Endothelial cell (in vitro differentiated cells): ENCODE measurements at regions not wholly inside any gene's neighbourhood (a gene's known extent, or its start where the extent isn't known, plus 50 kb on each side); places are given as distances from the start of the nearest gene placed in this dataset.
"Not testable (repeated sequence)": the region's sequence is repeated elsewhere in the genome, so short reads cannot be mapped to it uniquely, and the experiment has no call there.

Source experiments
- DNase-seq: peaks from one replicate; pipeline ENCODE4 v3.0.0; 2021; ENCODE audit warnings: low spot score
- H3K27ac Mint-ChIP-seq: one replicate; pipeline ENCODE4 v1.8.0; 2021; ENCODE audit warnings: mixed read lengths, inconsistent platforms; ENCODE audit not compliant: unreplicated experiment
- H3K27me3 Mint-ChIP-seq: one replicate; pipeline ENCODE4 v1.8.0; 2021; ENCODE audit warnings: mild to moderate bottlenecking, moderate library complexity, mixed read lengths, inconsistent platforms; ENCODE audit not compliant: unreplicated experiment
- H3K36me3 Mint-ChIP-seq: one replicate; pipeline ENCODE4 v1.8.0; 2021; ENCODE audit warnings: mild to moderate bottlenecking, low read depth, mixed read lengths, inconsistent platforms; ENCODE audit not compliant: unreplicated experiment
- H3K4me1 Mint-ChIP-seq: one replicate; pipeline ENCODE4 v1.8.0; 2021; ENCODE audit warnings: mild to moderate bottlenecking, mixed read lengths, inconsistent platforms; ENCODE audit not compliant: unreplicated experiment
- H3K4me3 Mint-ChIP-seq: one replicate; pipeline ENCODE4 v1.8.0; 2021; ENCODE audit warnings: mild to moderate bottlenecking, mixed read lengths, inconsistent platforms; ENCODE audit not compliant: unreplicated experiment
- H3K9me3 Mint-ChIP-seq: one replicate; pipeline ENCODE4 v1.8.0; 2021; ENCODE audit warnings: mixed read lengths, inconsistent platforms; ENCODE audit not compliant: unreplicated experiment
- TF ChIP-seq, protein P1 (sequence below): fragments of 200-600 bp; sonication (generic); IDR thresholded peaks from one replicate; pipeline ENCODE4 v1.5.0; 2021; ENCODE audit warnings: antibody characterized with exemption; ENCODE audit not compliant: unreplicated experiment

DNA sequence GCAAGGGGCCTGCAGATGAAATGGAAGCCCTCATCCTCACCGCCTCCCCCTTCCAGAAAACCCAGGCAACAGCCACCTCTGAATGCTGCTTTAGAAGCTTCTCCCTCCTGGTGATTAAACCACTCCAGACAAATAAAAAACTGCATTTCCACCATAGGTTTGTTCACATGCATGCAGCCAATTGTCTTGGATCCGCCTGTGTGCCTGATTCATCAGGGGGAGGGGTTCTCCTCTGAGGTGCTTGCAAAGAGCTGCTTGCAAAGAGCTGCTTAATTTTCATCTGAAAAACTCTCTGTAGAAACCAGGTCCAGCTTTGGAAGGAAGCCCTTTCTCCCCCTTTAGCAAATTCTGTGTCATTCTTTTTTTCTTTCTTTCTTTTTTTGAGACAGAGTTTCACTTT, 100.6 kb downstream of the DEFB131A start:
- not testable (repeated sequence) for H3K9me3 Mint-ChIP-seq, DNase-seq, H3K36me3 Mint-ChIP-seq, H3K4me1 Mint-ChIP-seq, H3K27ac Mint-ChIP-seq, H3K27me3 Mint-ChIP-seq, H3K4me3 Mint-ChIP-seq

DNA sequence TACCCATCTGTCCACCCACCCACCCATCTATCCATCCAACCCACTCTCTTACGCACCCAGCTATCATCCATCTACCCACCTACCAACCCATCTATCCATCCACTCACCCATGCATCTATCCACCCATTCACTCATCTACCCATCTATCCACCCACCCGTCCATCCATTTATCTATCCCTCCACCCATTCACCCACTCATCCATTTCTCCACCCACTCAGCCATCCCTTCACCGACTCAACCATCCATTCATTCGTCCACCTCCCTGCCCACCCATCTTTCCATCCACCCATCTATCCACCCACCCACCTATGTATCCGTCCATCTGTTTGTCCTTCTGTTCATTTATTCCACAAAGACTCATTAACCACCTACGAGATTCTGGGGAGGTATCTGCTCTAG, 103.3 kb downstream of the DEFB131A start:
- not testable (repeated sequence) for H3K9me3 Mint-ChIP-seq, DNase-seq, H3K4me3 Mint-ChIP-seq, H3K36me3 Mint-ChIP-seq, H3K27me3 Mint-ChIP-seq, H3K27ac Mint-ChIP-seq, H3K4me1 Mint-ChIP-seq

DNA sequence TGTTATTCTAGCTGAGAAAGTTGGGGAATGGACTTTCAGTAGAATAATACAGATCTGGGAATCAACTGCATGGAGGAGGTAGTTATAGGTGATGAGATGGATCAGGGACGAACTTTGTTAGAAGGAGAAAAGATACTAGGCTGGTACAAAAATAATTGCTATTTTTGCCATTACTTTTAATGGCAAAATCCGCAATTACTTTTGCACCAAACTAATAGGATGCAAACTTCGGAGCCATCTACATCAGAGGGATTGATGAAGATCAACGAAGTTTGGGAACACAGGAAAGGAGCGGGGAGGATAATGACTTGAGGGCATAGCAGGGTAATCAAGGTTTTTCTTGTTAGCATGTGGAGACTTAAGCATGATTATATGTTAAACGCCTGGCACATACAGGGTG, 111.9 kb downstream of the DEFB131A start:
- H3K4me1 Mint-ChIP-seq, H3K4me3 Mint-ChIP-seq: not testable (repeated sequence)

DNA sequence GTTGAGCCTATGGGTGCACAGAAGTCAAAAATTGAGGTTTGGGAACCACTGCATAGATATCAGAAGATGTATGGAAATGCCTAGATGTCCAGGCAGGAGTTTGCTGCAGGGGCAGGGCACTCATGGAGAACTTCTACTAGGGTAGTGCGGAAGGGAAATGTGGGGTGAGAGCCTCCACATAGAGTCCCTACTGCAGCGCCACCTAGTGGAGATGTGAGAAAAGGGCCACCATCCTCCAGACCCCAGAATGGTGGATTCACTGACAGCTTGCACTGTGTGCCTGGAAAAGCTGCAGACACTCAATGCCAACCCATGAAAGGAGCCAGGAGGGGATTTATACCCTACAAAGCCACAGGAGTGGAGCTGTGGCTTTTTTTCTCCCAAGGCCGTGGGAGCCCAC, 133.7 kb downstream of the DEFB131A start:
- TF ChIP-seq, protein P1, sequence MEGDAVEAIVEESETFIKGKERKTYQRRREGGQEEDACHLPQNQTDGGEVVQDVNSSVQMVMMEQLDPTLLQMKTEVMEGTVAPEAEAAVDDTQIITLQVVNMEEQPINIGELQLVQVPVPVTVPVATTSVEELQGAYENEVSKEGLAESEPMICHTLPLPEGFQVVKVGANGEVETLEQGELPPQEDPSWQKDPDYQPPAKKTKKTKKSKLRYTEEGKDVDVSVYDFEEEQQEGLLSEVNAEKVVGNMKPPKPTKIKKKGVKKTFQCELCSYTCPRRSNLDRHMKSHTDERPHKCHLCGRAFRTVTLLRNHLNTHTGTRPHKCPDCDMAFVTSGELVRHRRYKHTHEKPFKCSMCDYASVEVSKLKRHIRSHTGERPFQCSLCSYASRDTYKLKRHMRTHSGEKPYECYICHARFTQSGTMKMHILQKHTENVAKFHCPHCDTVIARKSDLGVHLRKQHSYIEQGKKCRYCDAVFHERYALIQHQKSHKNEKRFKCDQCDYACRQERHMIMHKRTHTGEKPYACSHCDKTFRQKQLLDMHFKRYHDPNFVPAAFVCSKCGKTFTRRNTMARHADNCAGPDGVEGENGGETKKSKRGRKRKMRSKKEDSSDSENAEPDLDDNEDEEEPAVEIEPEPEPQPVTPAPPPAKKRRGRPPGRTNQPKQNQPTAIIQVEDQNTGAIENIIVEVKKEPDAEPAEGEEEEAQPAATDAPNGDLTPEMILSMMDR = peak; percentile 52
- H3K27ac Mint-ChIP-seq, H3K27me3 Mint-ChIP-seq, H3K36me3 Mint-ChIP-seq, H3K4me3 Mint-ChIP-seq, DNase-seq, H3K9me3 Mint-ChIP-seq, H3K4me1 Mint-ChIP-seq: not testable (repeated sequence)

More for the DNA sequence above, 111.9 kb downstream of the DEFB131A start:
- H3K9me3 Mint-ChIP-seq, H3K36me3 Mint-ChIP-seq, H3K27me3 Mint-ChIP-seq, H3K27ac Mint-ChIP-seq, DNase-seq: not testable (repeated sequence)

DNA sequence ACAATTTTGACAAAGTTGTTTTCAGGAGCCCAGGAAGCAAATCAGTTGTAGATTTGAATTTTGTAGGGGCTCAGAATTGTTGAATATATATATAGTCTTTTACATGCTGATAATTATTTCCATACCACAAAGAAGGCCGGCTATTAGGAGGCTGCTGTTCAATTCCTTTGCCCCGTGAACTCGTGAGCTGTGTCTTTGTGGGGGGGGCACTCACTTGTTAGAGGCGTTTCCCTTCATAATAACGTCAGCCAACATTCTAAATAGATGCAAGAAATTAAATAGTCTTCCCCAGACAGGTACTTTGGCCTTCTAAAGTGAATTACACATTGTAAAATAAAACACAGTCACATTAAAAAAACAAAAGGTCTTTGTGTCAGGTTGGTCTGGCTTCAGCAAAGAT, 138.7 kb downstream of the DEFB131A start:
- H3K36me3 Mint-ChIP-seq, DNase-seq, H3K4me1 Mint-ChIP-seq, H3K4me3 Mint-ChIP-seq, H3K9me3 Mint-ChIP-seq, H3K27ac Mint-ChIP-seq, H3K27me3 Mint-ChIP-seq: not testable (repeated sequence)

DNA sequence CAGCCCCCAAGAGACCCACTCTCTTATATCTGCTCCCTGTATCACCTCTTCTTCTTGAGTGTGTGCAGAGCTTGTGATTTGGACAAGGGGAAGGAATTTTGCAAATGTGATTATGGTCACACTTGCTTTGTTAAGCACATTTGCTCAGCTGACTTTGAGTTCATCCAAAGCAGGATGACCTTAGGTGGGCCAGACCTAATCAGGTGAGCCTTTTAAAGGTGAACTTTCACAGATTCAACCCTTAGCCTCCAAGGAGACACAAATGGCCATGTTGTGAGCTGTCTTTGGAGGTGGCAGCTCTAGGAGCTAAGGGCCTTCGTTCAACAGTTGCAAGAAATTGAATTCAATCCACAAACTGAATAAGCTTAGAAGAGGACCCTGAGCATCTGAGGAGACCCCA, 147.8 kb downstream of the DEFB131A start:
- Mint-ChIP-seq H3K4me3 (no peak overlapping the region), H3K27me3 (peaks cover 2% of the 10 kb centered on the region), H3K9me3 (no peaks in the 10 kb centered on the region), H3K27ac (no peak overlapping the region), H3K36me3 (no peaks in the 10 kb centered on the region), H3K4me1 (no peaks in the 10 kb centered on the region)
- TF ChIP-seq, protein P1 = no peak
- DNase-seq = no peak

DNA sequence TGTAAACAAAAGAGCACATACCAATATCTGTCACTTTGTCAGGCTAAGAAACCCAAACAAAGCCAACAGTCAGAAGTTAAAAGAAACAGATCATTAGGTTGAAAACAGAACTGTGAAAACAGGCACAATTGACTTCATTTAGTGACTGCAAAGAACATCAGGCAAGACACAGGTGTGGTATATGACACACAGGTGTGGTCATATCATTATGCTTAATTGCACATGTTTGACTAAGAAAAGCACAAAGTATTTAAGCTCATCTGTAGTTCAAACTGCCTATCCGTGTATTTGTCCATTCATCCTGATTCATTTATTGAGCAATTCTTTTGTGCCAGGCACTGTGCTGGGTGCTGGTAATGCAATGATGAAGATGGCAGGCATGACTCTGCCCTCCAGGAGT, 150.7 kb downstream of the DEFB131A start:
- H3K27ac Mint-ChIP-seq = no peak overlapping the region
- no peak for DNase-seq
- peaks cover 5% of the 10 kb centered on the region for H3K27me3 Mint-ChIP-seq
- no peaks in the 10 kb centered on the region for H3K4me1 Mint-ChIP-seq
- no peaks in the 10 kb centered on the region for H3K36me3 Mint-ChIP-seq
- TF ChIP-seq, protein P1 = no peak
- no peak overlapping the region for H3K4me3 Mint-ChIP-seq
- no peaks in the 10 kb centered on the region for H3K9me3 Mint-ChIP-seq

DNA sequence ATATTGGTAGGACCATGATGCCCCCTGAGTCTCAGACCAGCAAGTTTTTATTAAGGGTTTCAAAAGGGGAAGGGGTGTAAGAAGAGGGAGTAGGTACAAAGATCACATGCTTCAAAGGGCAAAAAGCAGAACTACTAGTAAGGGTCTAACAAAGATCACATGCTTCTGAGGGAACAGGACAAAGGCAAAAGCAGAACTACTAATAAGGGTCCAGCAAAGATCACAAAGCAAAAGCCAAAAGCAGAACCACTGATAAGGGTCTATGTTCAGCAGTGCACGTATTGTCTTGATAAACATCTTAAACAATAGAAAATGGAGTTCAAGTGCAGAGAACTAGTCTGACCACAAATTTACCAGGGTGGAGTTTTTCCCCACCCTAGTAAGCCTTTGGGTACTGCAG, 151.3 kb downstream of the DEFB131A start:
- not testable (repeated sequence) for H3K9me3 Mint-ChIP-seq, H3K27ac Mint-ChIP-seq, H3K36me3 Mint-ChIP-seq, H3K27me3 Mint-ChIP-seq, H3K4me3 Mint-ChIP-seq, H3K4me1 Mint-ChIP-seq, DNase-seq
